ENCODE measurements at regions not wholly inside any gene's neighbourhood (a gene's known extent, or its start where the extent isn't known, plus 50 kb on each side); places are given as distances from the start of the nearest gene placed in this dataset.

- Histone ChIP-seq H3K4me2 (ENCODE audit: insufficient read depth, low read length) (no peak overlapping the region), H3K27ac (ENCODE audit: insufficient read depth, low read depth, low read length) (no peak overlapping the region), H3K9me3 (replicated peaks; ENCODE audit: control insufficient read depth, insufficient read depth, low read length) (no peaks in the 10 kb centered on the region), H4K20me1 (replicated peaks; ENCODE audit: control insufficient read depth, extremely low read depth, insufficient read depth, low read length) (no peaks in the 10 kb centered on the region), H3K9me1 (replicated peaks; ENCODE audit: control insufficient read depth, extremely low read depth, insufficient read depth, low read length) (no peaks in the 10 kb centered on the region), H3K9ac (replicated peaks; ENCODE audit: extremely low read depth, insufficient read depth, low read length) (no peak overlapping the region), H3K27me3 (ENCODE audit: control insufficient read depth in 2 of 2, insufficient read depth in 2 of 2, low read length in 2 of 2) (no peaks in the 10 kb centered on the region), H2AFZ (ENCODE audit: low read depth, low read length) (no peak overlapping the region), H3K79me2 (ENCODE audit: control insufficient read depth, insufficient read depth, low read length) (no peaks in the 10 kb centered on the region), H3K4me3 (replicated peaks in 1 of 3; ENCODE audit: insufficient read depth in 1 of 3, low read depth in 1 of 3, low read length in 3 of 3) (no peak overlapping the region), H3K36me3 (ENCODE audit: control insufficient read depth in 2 of 2, extremely low read depth in 1 of 2, insufficient read depth in 2 of 2, low read length in 2 of 2) (no peaks in the 10 kb centered on the region), H3K4me1 (ENCODE audit: control insufficient read depth, extremely low read depth, insufficient read depth, low read length) (no peaks in the 10 kb centered on the region)
- ChIA-PET CTCF (no interaction called here), POLR2A (no interaction called here)
- DNase-seq (ENCODE audit: low read depth, low spot score) = no peak
- FAIRE-seq = no peak
- TF ChIP-seq POLR2A (IDR thresholded peaks at IDR 0.05; ENCODE audit: low read depth, low read length) (no peak), EZH2 (IDR thresholded peaks at IDR 0.05; ENCODE audit: borderline replicate concordance, low read depth, low read length, severe bottlenecking) (no peak), CTCF (IDR thresholded peaks at IDR 0.05; ENCODE audit: extremely low read depth in 1 of 2, insufficient read depth in 1 of 2, low read depth in 1 of 2, low read length in 2 of 2) (no peak), JUN (IDR thresholded peaks at IDR 0.05; ENCODE audit: borderline replicate concordance, insufficient read depth, insufficient read length, low read depth) (no peak), GATA2 (IDR thresholded peaks at IDR 0.05; ENCODE audit: insufficient read depth, insufficient read length, low read depth, low read length) (no peak), FOS (IDR thresholded peaks at IDR 0.05; ENCODE audit: borderline replicate concordance, insufficient read depth, low read length) (no peak), MYC (IDR thresholded peaks at IDR 0.05; ENCODE audit: low read depth, low read length) (no peak), POLR2AphosphoS5 (IDR thresholded peaks at IDR 0.05; ENCODE audit: insufficient read depth, low read depth, low read length) (no peak)
- TF ChIP-seq, protein P1, sequence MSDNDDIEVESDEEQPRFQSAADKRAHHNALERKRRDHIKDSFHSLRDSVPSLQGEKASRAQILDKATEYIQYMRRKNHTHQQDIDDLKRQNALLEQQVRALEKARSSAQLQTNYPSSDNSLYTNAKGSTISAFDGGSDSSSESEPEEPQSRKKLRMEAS (IDR thresholded peaks at IDR 0.05; ENCODE audit: insufficient read depth, insufficient read length) = no peak
- intact Hi-C loops (cut with micrococcal nuclease) (no loop called here), dilution Hi-C loops (cut with MboI; ENCODE audit: extremely low pct_ligation_motif_present, low sequenced_read_pairs) (no loop called here)
- BruUV-seq (replicated peaks) = no TSS peak
Measured at GRCh38 chr1:244980605-244981004, 116.3 kb upstream of the HNRNPU start.
